IPS-18c (cell line): ENCODE measurements at regions not wholly inside any gene's neighbourhood (a gene's known extent, or its start where the extent isn't known, plus 50 kb on each side); places are given as distances from the start of the nearest gene placed in this dataset.
"Not testable (repeated sequence)": the region's sequence is repeated elsewhere in the genome, so short reads cannot be mapped to it uniquely, and the experiment has no call there.

ENCODE experiments used
- H3K4me3 ChIP-seq: 2 replicates; pipeline ENCODE4 v1.7.0; 2013; ENCODE audit warnings: low read depth, mild to moderate bottlenecking, low read length, moderate library complexity; ENCODE audit not compliant: insufficient read depth
- H3K9me3 ChIP-seq: one replicate; pipeline ENCODE4 v1.6.1; 2013; ENCODE audit warnings: mild to moderate bottlenecking, low read length, moderate library complexity; ENCODE audit not compliant: control insufficient read depth, insufficient read depth

GRCh38 chr7:131861620-131862346 is 305.4 kb upstream of the PODXL start:
- H3K9me3 ChIP-seq, result no peaks in the 10 kb centered on the region
- H3K4me3 ChIP-seq, result no peak overlapping the region

- peaks cover 2% of the 10 kb centered on the region for H3K9me3 ChIP-seq
- H3K4me3 ChIP-seq, result no peak overlapping the region
These were observed 302.9 kb upstream of the PODXL start for GRCh38 chr7:131859147-131859821.

GRCh38 chr7:131858611-131859010 is 302.2 kb upstream of the PODXL start:
- Histone ChIP-seq H3K9me3 (peaks cover 2% of the 10 kb centered on the region), H3K4me3 (no peak overlapping the region)

GRCh38 chr7:131849472-131849871 is 293.0 kb upstream of the PODXL start:
- Histone ChIP-seq H3K9me3 (peaks cover under 1% of the 10 kb centered on the region), H3K4me3 (no peak overlapping the region)

- H3K4me3 ChIP-seq, result no peak overlapping the region
- no peaks in the 10 kb centered on the region for H3K9me3 ChIP-seq
These were observed 291.6 kb upstream of the PODXL start for GRCh38 chr7:131848033-131848432.

GRCh38 chr7:131845573-131846314 is 289.3 kb upstream of the PODXL start:
- no peaks in the 10 kb centered on the region for H3K9me3 ChIP-seq
- H3K4me3 ChIP-seq, result no peak overlapping the region

GRCh38 chr7:131844369-131844768 is 287.9 kb upstream of the PODXL start:
- no peak overlapping the region for H3K4me3 ChIP-seq
- no peaks in the 10 kb centered on the region for H3K9me3 ChIP-seq

GRCh38 chr7:131843898-131844331 is 287.5 kb upstream of the PODXL start:
- H3K9me3 ChIP-seq, result no peaks in the 10 kb centered on the region
- H3K4me3 ChIP-seq, result no peak overlapping the region

GRCh38 chr7:131839967-131840690 is 283.7 kb upstream of the PODXL start:
- Histone ChIP-seq H3K9me3 (no peaks in the 10 kb centered on the region), H3K4me3 (no peak overlapping the region)

GRCh38 chr7:131836733-131837132 is 280.3 kb upstream of the PODXL start:
- H3K4me3 ChIP-seq, result no peak overlapping the region
- no peaks in the 10 kb centered on the region for H3K9me3 ChIP-seq

- Histone ChIP-seq H3K4me3 (no peak overlapping the region), H3K9me3 (no peaks in the 10 kb centered on the region)
These were observed 278.7 kb upstream of the PODXL start for GRCh38 chr7:131835141-131835540.

- no peaks in the 10 kb centered on the region for H3K9me3 ChIP-seq
- no peak overlapping the region for H3K4me3 ChIP-seq
These were observed 274.3 kb upstream of the PODXL start for GRCh38 chr7:131830681-131831080.

GRCh38 chr7:131829947-131830558 is 273.6 kb upstream of the PODXL start:
- Histone ChIP-seq H3K9me3 (no peaks in the 10 kb centered on the region), H3K4me3 (peak overlapping the region; percentile 28)

- Histone ChIP-seq H3K9me3 (no peaks in the 10 kb centered on the region), H3K4me3 (no peak overlapping the region)
These were observed 271.0 kb upstream of the PODXL start for GRCh38 chr7:131827421-131827820.

GRCh38 chr7:131826960-131827359 is 270.5 kb upstream of the PODXL start:
- no peaks in the 10 kb centered on the region for H3K9me3 ChIP-seq
- no peak overlapping the region for H3K4me3 ChIP-seq

GRCh38 chr7:131823961-131824440 is 267.6 kb upstream of the PODXL start:
- not testable (repeated sequence) for H3K4me3 ChIP-seq, H3K9me3 ChIP-seq

- H3K9me3 ChIP-seq, result no peaks in the 10 kb centered on the region
- H3K4me3 ChIP-seq, result no peak overlapping the region
These were observed 263.5 kb upstream of the PODXL start for GRCh38 chr7:131819891-131820290.
